ENCODE measurements at regions not wholly inside any gene's neighbourhood (a gene's known extent, or its start where the extent isn't known, plus 50 kb on each side); places are given as distances from the start of the nearest gene placed in this dataset.

GRCh38 chr2:219831957-219832356 lies 204.5 kb downstream of the SLC4A3 start:
- POLR2A ChIA-PET = no interaction called here
- H3K4me3 Mint-ChIP-seq = no peak overlapping the region

DNA sequence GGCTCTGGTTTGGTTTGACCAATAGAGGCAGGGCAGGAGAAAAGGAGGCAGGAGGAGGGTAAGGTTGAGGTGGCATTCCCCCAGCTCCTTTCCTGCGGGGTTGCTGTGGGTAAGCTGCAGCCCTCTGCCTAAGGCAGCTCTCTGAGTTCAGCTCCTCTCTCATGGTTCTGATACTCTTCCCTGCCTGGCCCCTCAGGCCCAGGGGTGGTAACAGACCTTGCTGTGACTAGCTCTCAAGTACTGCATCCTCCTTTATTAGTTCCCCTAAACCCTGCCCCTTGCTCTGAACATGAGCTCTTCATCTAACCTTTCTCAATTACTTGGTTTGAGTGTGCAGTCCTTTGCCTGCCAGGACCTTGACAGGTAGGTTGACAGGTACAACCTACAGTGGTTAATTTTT lies 205.5 kb downstream of the SLC4A3 start:
- POLR2A ChIA-PET = no interaction called here
- H3K27me3 Mint-ChIP-seq (ENCODE audit: low read depth) = no peaks in the 10 kb centered on the region; the same call in 1 of the 2 replicates

More at GRCh38 chr2:219831957-219832356, 204.5 kb downstream of the SLC4A3 start:
- ATAC-seq (no peak), DNase-seq (ENCODE audit: low spot score) (no peak)
- Mint-ChIP-seq H3K36me3 (no peaks in the 10 kb centered on the region), H3K9me3 (peaks cover 3% of the 10 kb centered on the region), H3K27me3 (ENCODE audit: low read depth) (no peaks in the 10 kb centered on the region; the same call in 1 of the 2 replicates), H3K4me1 (no peaks in the 10 kb centered on the region), H3K27ac (no peak overlapping the region)
- TF ChIP-seq NR3C1 (CRISPR knock-in tag; conservative IDR thresholded peaks at IDR 0.05; ENCODE audit: low read depth) (no peak), ATF1 (CRISPR knock-in tag; IDR thresholded peaks at IDR 0.05) (no peak), ZNF423 (CRISPR knock-in tag; IDR thresholded peaks at IDR 0.05) (no peak), SMAD4 (CRISPR knock-in tag; IDR thresholded peaks at IDR 0.05) (no peak), ESRRA (CRISPR knock-in tag; IDR thresholded peaks at IDR 0.05; ENCODE audit: borderline replicate concordance) (no peak), NR2C2 (CRISPR knock-in tag; IDR thresholded peaks at IDR 0.05) (no peak), GABPB1 (CRISPR knock-in tag; IDR thresholded peaks at IDR 0.05) (no peak), NFYB (CRISPR knock-in tag; conservative IDR thresholded peaks at IDR 0.05; ENCODE audit: low read depth) (no peak), NFATC4 (CRISPR knock-in tag; IDR thresholded peaks at IDR 0.05) (no peak), ZNF232 (CRISPR knock-in tag; IDR thresholded peaks at IDR 0.05) (no peak)
- TF ChIP-seq, protein P1, sequence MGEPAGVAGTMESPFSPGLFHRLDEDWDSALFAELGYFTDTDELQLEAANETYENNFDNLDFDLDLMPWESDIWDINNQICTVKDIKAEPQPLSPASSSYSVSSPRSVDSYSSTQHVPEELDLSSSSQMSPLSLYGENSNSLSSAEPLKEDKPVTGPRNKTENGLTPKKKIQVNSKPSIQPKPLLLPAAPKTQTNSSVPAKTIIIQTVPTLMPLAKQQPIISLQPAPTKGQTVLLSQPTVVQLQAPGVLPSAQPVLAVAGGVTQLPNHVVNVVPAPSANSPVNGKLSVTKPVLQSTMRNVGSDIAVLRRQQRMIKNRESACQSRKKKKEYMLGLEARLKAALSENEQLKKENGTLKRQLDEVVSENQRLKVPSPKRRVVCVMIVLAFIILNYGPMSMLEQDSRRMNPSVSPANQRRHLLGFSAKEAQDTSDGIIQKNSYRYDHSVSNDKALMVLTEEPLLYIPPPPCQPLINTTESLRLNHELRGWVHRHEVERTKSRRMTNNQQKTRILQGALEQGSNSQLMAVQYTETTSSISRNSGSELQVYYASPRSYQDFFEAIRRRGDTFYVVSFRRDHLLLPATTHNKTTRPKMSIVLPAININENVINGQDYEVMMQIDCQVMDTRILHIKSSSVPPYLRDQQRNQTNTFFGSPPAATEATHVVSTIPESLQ (CRISPR knock-in tag; IDR thresholded peaks at IDR 0.05) = no peak
- TF ChIP-seq, protein P2, sequence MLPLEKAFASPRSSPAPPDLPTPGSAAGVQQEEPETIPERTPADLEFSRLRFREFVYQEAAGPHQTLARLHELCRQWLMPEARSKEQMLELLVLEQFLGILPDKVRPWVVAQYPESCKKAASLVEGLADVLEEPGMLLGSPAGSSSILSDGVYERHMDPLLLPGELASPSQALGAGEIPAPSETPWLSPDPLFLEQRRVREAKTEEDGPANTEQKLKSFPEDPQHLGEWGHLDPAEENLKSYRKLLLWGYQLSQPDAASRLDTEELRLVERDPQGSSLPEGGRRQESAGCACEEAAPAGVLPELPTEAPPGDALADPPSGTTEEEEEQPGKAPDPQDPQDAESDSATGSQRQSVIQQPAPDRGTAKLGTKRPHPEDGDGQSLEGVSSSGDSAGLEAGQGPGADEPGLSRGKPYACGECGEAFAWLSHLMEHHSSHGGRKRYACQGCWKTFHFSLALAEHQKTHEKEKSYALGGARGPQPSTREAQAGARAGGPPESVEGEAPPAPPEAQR (CRISPR knock-in tag; IDR thresholded peaks at IDR 0.05) = no peak
- CTCF ChIA-PET = no interaction called here

More for the DNA sequence above, 205.5 kb downstream of the SLC4A3 start:
- peaks cover 3% of the 10 kb centered on the region for H3K9me3 Mint-ChIP-seq
- no peaks in the 10 kb centered on the region for H3K36me3 Mint-ChIP-seq
- no peak overlapping the region for H3K4me3 Mint-ChIP-seq
- no peak overlapping the region for H3K27ac Mint-ChIP-seq
- no peaks in the 10 kb centered on the region for H3K4me1 Mint-ChIP-seq
- ATAC-seq (no peak), DNase-seq (ENCODE audit: low spot score) (no peak)
- CTCF ChIA-PET = no interaction called here
- TF ChIP-seq ATF1 (CRISPR knock-in tag; IDR thresholded peaks at IDR 0.05) = no peak
- no peak for TF ChIP-seq CREM (CRISPR knock-in tag; IDR thresholded peaks at IDR 0.05)
- TF ChIP-seq RORB (CRISPR knock-in tag; IDR thresholded peaks at IDR 0.05) = no peak
- no peak for TF ChIP-seq CDX4 (CRISPR knock-in tag; IDR thresholded peaks at IDR 0.05; ENCODE audit: borderline replicate concordance)
- TF ChIP-seq ZNF423 (CRISPR knock-in tag; IDR thresholded peaks at IDR 0.05) = no peak
- no peak for TF ChIP-seq FOXJ3 (CRISPR knock-in tag; IDR thresholded peaks at IDR 0.05; ENCODE audit: borderline replicate concordance)
- TF ChIP-seq HMGA2 (CRISPR knock-in tag; IDR thresholded peaks at IDR 0.05) = no peak
- TF ChIP-seq JUN (CRISPR knock-in tag; IDR thresholded peaks at IDR 0.05) = no peak
- no peak for TF ChIP-seq FOXP1 (CRISPR knock-in tag; IDR thresholded peaks at IDR 0.05; ENCODE audit: borderline replicate concordance)
- TF ChIP-seq HMGXB4 (CRISPR knock-in tag; IDR thresholded peaks at IDR 0.05) = no peak
- no peak for TF ChIP-seq ZNF425 (CRISPR knock-in tag; conservative IDR thresholded peaks at IDR 0.05)
- TF ChIP-seq, protein P3, sequence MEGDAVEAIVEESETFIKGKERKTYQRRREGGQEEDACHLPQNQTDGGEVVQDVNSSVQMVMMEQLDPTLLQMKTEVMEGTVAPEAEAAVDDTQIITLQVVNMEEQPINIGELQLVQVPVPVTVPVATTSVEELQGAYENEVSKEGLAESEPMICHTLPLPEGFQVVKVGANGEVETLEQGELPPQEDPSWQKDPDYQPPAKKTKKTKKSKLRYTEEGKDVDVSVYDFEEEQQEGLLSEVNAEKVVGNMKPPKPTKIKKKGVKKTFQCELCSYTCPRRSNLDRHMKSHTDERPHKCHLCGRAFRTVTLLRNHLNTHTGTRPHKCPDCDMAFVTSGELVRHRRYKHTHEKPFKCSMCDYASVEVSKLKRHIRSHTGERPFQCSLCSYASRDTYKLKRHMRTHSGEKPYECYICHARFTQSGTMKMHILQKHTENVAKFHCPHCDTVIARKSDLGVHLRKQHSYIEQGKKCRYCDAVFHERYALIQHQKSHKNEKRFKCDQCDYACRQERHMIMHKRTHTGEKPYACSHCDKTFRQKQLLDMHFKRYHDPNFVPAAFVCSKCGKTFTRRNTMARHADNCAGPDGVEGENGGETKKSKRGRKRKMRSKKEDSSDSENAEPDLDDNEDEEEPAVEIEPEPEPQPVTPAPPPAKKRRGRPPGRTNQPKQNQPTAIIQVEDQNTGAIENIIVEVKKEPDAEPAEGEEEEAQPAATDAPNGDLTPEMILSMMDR (IDR thresholded peaks at IDR 0.05) = no peak

Measured in WTC11 (cell line).